ENCODE measurements at regions not wholly inside any gene's neighbourhood (a gene's known extent, or its start where the extent isn't known, plus 50 kb on each side); places are given as distances from the start of the nearest gene placed in this dataset.

DNA sequence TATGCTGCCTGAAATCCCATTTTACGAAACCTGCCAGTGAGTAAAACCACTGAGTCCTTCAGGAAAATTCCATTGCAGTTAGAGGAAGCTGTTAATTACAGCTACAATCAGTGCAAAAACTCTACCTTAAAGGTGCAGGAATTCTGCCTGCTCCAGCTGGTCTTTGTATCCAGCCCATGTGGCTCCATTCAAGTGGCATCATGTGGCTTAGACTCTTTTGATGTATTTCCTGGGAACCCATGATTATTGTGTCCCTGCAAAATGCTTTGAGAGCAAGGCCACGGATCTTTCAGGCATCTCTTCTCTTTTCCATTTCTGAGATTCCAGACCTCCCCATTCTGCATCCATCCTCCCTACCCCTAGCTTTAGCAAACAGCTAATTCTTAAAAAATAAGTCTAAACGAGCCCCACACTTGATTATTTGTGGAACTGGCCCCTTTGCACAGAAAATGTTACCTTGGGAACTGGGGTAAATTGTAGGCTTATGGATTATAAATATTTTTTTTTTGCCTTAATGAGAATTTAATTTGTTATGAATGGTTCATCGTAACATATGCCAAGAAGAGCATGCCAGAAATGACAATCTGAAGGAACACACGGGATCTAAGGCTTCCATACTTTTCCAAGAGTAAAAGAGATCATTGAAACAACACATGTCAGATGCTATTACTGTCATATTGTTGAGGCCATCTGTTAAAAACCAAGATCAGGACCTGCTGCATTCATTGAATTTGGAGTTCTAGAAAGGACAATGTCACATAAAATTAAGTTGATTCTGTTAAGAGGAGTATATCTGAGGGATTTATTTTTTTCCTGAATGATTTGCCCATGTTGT, 144.6 kb downstream of the TPH2 start:
- Histone ChIP-seq H3K4me1 (ENCODE audit: control insufficient read depth, insufficient read depth, low read length) (no peaks in the 10 kb centered on the region), H3K36me3 (ENCODE audit: control insufficient read depth, insufficient read depth, low read length, severe bottlenecking) (no peaks in the 10 kb centered on the region), H3K9ac (ENCODE audit: low read length) (no peak overlapping the region), H3K4me3 (ENCODE audit: low read length) (no peak overlapping the region), H3K27me3 (replicated peaks; ENCODE audit: control insufficient read depth, insufficient read depth, low read length) (no peaks in the 10 kb centered on the region), H3K9me3 (ENCODE audit: control insufficient read depth, low read length) (no peaks in the 10 kb centered on the region)
- DNase-seq (ENCODE audit: low read depth): no peak

DNA sequence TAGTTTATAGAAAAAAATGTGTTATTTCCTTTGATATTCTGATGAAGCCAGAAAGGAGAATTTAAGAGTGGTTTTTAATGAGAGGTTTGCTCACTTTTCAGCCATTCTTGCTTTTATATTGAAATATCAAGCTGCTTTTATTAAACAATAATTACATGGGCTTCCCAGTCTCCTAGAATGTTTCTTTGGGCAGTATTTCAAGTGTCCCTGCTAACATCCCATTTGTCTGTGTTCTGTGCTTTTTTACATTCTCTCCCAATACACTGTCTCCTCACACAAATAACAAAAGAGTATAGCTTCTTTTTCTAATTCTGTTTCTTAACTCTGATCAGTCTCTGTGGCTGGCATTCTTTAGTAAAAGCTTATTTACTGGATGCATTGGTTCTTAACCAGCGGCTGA, 145.4 kb downstream of the TPH2 start:
- no peak overlapping the region for H3K9ac ChIP-seq (ENCODE audit: low read length)
- H3K4me1 ChIP-seq (ENCODE audit: control insufficient read depth, insufficient read depth, low read length): no peaks in the 10 kb centered on the region
- H3K27me3 ChIP-seq (replicated peaks; ENCODE audit: control insufficient read depth, insufficient read depth, low read length): no peaks in the 10 kb centered on the region
- H3K36me3 ChIP-seq (ENCODE audit: control insufficient read depth, insufficient read depth, low read length, severe bottlenecking): no peaks in the 10 kb centered on the region
- DNase-seq (ENCODE audit: low read depth): no peak
- no peaks in the 10 kb centered on the region for H3K9me3 ChIP-seq (ENCODE audit: control insufficient read depth, low read length)
- H3K4me3 ChIP-seq (ENCODE audit: low read length): no peak overlapping the region

DNA sequence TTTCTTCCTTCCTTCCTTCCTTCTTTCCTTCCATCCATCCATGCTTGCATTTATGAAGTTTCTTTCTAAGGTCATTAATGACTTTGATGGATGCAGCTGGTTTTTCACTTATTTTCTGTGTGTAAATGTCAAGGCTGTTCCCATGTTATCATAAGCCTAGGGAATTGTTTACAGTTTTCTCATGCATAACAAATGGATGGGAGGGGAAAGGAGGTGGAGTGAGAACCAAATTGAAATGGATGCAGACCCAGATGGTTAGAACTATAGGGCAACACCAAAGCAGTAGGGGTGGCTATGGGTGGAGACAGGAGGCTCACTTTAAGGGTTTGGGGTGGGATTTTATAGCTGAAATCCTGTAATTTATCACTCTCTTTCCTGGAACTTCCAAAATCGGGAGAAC, 146.2 kb downstream of the TPH2 start:
- DNase-seq (ENCODE audit: low read depth): no peak
- Histone ChIP-seq H3K4me1 (ENCODE audit: control insufficient read depth, insufficient read depth, low read length) (no peaks in the 10 kb centered on the region), H3K27me3 (replicated peaks; ENCODE audit: control insufficient read depth, insufficient read depth, low read length) (no peaks in the 10 kb centered on the region), H3K9me3 (ENCODE audit: control insufficient read depth, low read length) (no peaks in the 10 kb centered on the region), H3K4me3 (ENCODE audit: low read length) (no peak overlapping the region), H3K9ac (ENCODE audit: low read length) (no peak overlapping the region), H3K36me3 (ENCODE audit: control insufficient read depth, insufficient read depth, low read length, severe bottlenecking) (no peaks in the 10 kb centered on the region)

DNA sequence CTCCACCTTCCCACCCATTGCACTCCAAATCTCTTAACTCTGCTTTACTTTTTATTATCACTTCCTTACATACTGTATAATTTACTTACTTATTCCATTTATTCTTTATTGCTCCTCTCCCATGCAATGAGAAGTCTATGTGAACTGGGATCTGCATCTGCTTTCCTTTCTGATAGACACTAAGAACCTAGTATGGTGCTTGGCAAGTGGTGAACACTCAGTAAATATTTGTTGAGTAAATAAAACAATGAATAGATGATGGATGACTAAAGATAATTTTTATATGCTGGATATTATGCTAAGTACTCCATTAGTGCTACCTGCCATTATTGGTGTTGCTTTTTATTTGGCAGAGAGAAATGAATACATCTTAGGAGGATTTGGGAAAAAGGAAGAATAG, 151.0 kb downstream of the TPH2 start:
- no peaks in the 10 kb centered on the region for H3K27me3 ChIP-seq (replicated peaks; ENCODE audit: control insufficient read depth, insufficient read depth, low read length)
- no peak for DNase-seq (ENCODE audit: low read depth)
- H3K9me3 ChIP-seq (ENCODE audit: control insufficient read depth, low read length): peaks cover 13% of the 10 kb centered on the region
- no peak overlapping the region for H3K9ac ChIP-seq (ENCODE audit: low read length)
- no peak overlapping the region for H3K4me3 ChIP-seq (ENCODE audit: low read length)
- no peaks in the 10 kb centered on the region for H3K4me1 ChIP-seq (ENCODE audit: control insufficient read depth, insufficient read depth, low read length)
- H3K36me3 ChIP-seq (ENCODE audit: control insufficient read depth, insufficient read depth, low read length, severe bottlenecking): no peaks in the 10 kb centered on the region

DNA sequence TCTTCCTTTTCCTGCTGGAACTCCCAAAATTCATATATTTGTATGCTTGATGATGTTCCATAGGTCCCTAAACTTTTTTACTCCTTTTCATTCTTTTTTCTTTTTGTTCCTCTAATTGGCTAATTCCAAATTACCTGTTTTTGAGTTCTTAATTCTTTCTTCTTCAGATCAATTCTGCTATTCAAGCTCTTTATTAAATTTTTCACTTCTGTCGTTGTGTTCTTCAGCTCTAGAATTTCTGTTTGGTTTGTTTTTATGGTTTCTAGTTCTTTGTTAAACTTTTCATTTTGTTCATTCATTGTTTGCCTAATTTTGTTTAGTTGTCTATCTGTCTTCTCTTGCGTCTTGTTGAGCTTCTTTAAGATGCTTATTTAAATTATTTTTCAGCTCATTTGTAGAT, 154.8 kb downstream of the TPH2 start:
- Histone ChIP-seq H3K4me1 (ENCODE audit: control insufficient read depth, insufficient read depth, low read length) (no peaks in the 10 kb centered on the region), H3K9me3 (ENCODE audit: control insufficient read depth, low read length) (peaks cover 15% of the 10 kb centered on the region), H3K4me3 (ENCODE audit: low read length) (no peak overlapping the region), H3K36me3 (ENCODE audit: control insufficient read depth, insufficient read depth, low read length, severe bottlenecking) (no peaks in the 10 kb centered on the region), H3K27me3 (replicated peaks; ENCODE audit: control insufficient read depth, insufficient read depth, low read length) (no peaks in the 10 kb centered on the region), H3K9ac (ENCODE audit: low read length) (no peak overlapping the region)
- no peak for DNase-seq (ENCODE audit: low read depth)

DNA sequence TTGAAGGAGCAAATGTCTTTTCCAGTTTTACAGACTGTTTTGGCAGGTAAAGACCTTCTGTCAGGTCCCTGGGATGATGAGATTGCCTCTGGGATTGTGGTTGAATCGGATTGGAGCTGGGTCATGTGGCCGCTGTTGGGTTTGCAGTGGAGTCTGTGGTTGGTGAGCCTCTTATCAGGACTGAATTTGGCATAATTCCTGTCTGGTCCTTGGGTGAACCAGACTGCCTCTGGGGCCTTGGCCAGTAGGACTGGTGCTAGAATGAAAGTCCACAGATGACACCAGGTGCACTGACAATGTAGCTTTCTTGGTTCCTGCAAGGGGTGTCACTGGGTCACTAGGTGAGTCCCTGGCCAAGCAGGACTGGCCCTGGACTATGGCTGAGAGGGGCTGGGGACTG, 155.3 kb downstream of the TPH2 start:
- Histone ChIP-seq H3K9ac (ENCODE audit: low read length) (no peak overlapping the region), H3K9me3 (ENCODE audit: control insufficient read depth, low read length) (peaks cover 15% of the 10 kb centered on the region)
- no peak for DNase-seq (ENCODE audit: low read depth)

DNA sequence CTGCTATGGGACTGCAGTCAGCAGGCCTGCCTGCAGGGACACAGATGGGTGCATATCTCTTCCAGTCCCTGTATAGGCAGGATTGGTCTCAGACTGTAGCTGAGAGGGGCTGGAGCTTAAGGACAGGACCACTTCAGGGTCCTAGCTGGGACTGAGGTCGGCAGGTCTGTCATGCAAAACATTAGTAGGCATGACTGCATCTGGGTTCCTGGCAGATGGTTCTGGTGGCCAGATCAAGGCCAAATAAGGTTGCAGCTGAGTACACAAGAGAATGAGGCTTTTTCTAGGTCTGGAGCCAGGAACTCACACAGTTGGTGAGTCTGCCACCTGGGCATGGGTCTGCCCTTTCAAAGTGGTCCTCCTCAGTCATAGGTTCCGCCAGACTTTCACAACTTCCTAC, 155.8 kb downstream of the TPH2 start:
- H3K4me3 ChIP-seq (ENCODE audit: low read length): no peak overlapping the region
- no peaks in the 10 kb centered on the region for H3K27me3 ChIP-seq (replicated peaks; ENCODE audit: control insufficient read depth, insufficient read depth, low read length)
- no peaks in the 10 kb centered on the region for H3K36me3 ChIP-seq (ENCODE audit: control insufficient read depth, insufficient read depth, low read length, severe bottlenecking)
- no peaks in the 10 kb centered on the region for H3K4me1 ChIP-seq (ENCODE audit: control insufficient read depth, insufficient read depth, low read length)
- peaks cover 15% of the 10 kb centered on the region for H3K9me3 ChIP-seq (ENCODE audit: control insufficient read depth, low read length)
- no peak overlapping the region for H3K9ac ChIP-seq (ENCODE audit: low read length)
- no peak for DNase-seq (ENCODE audit: low read depth)

More for the DNA sequence above, 155.3 kb downstream of the TPH2 start:
- H3K27me3 ChIP-seq (replicated peaks; ENCODE audit: control insufficient read depth, insufficient read depth, low read length): no peaks in the 10 kb centered on the region
- no peak overlapping the region for H3K4me3 ChIP-seq (ENCODE audit: low read length)
- H3K4me1 ChIP-seq (ENCODE audit: control insufficient read depth, insufficient read depth, low read length): no peaks in the 10 kb centered on the region
- no peaks in the 10 kb centered on the region for H3K36me3 ChIP-seq (ENCODE audit: control insufficient read depth, insufficient read depth, low read length, severe bottlenecking)

DNA sequence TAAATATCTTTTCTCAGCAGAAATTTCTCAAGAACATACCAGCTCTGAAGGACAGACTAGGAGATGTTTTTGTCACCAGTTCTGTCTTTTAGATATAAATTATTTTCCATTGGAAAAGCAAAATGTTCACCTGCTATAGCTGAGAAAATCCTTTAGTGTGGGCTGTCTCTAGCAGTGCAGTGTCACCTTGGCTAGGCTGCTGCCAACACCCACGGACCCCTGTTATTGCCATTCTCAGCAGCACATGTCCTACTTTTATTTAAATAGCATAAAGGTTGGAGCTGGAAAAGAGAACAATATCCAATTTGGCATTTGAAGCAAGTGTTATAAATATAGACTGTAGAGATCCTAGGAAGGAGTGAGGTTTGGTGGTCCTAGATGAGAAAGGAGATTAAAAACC, 156.4 kb downstream of the TPH2 start:
- DNase-seq (ENCODE audit: low read depth): no peak
- Histone ChIP-seq H3K4me3 (ENCODE audit: low read length) (no peak overlapping the region), H3K36me3 (ENCODE audit: control insufficient read depth, insufficient read depth, low read length, severe bottlenecking) (no peaks in the 10 kb centered on the region), H3K27me3 (replicated peaks; ENCODE audit: control insufficient read depth, insufficient read depth, low read length) (no peaks in the 10 kb centered on the region), H3K9me3 (ENCODE audit: control insufficient read depth, low read length) (peaks cover 15% of the 10 kb centered on the region), H3K4me1 (ENCODE audit: control insufficient read depth, insufficient read depth, low read length) (no peaks in the 10 kb centered on the region), H3K9ac (ENCODE audit: low read length) (no peak overlapping the region)

DNA sequence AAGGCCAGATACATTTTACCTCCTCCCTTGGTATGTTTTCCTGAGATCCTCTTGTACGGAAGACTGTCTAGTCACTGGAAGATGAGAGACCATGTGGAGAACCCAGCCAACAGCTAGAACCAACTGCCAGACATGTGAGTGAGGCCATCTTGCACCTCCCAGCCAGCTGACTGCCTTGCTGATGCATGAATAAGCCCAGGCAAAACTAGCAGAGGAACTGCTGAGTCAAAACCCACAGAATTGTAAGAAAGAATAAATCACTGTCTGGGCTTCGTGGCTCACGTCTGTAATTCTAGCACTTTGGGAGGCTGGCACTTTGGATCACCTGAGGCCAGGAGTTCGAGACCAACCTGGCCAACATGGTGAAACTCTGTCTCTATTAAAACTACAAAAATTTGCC, 160.0 kb downstream of the TPH2 start:
- Histone ChIP-seq H3K9me3 (ENCODE audit: control insufficient read depth, low read length) (peaks cover 3% of the 10 kb centered on the region), H3K36me3 (ENCODE audit: control insufficient read depth, insufficient read depth, low read length, severe bottlenecking) (no peaks in the 10 kb centered on the region), H3K9ac (ENCODE audit: low read length) (no peak overlapping the region), H3K4me1 (ENCODE audit: control insufficient read depth, insufficient read depth, low read length) (no peaks in the 10 kb centered on the region), H3K27me3 (replicated peaks; ENCODE audit: control insufficient read depth, insufficient read depth, low read length) (no peaks in the 10 kb centered on the region), H3K4me3 (ENCODE audit: low read length) (no peak overlapping the region)
- no peak for DNase-seq (ENCODE audit: low read depth)

DNA sequence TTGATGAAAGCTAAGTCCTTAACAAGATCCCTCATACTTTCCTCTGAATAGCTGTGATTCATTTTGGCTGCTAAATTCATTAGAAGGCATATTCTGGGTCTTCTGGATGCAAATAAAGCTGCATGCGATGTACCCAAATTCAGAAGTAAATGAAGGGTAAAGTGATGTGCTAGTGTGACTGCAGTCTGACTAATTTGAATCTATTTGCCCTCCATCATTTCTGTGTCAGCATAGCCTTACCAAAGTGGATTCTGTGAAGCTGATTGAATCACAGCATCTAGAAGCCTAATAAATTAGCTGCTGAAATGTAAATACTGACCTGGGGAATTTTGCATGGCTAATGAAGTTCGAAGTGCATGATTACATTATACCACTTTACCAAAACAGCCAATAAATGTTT, 162.2 kb downstream of the TPH2 start:
- H3K36me3 ChIP-seq (ENCODE audit: control insufficient read depth, insufficient read depth, low read length, severe bottlenecking): no peaks in the 10 kb centered on the region
- no peaks in the 10 kb centered on the region for H3K9me3 ChIP-seq (ENCODE audit: control insufficient read depth, low read length)
- DNase-seq (ENCODE audit: low read depth): no peak
- H3K27me3 ChIP-seq (replicated peaks; ENCODE audit: control insufficient read depth, insufficient read depth, low read length): no peaks in the 10 kb centered on the region
- no peaks in the 10 kb centered on the region for H3K4me1 ChIP-seq (ENCODE audit: control insufficient read depth, insufficient read depth, low read length)
- no peak overlapping the region for H3K4me3 ChIP-seq (ENCODE audit: low read length)
- H3K9ac ChIP-seq (ENCODE audit: low read length): no peak overlapping the region

DNA sequence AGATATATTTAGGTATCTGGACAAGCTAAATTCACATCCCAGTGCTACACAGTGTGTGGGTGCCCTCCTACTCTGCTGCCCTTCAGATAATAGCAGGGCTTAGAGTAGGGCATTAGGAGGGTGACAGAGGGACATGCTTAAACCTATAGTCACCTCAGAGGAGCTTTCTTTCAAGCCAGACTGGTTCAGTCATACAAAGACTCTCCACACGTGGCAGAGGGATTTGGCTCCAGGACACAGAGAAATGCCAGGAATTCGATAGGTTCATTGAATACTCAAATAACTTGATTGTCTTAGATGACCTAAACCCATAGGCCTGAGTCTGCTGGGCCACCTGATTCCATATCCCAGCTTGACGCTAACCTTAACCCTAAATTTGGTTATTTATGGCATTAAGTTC, 163.5 kb downstream of the TPH2 start:
- no peaks in the 10 kb centered on the region for H3K36me3 ChIP-seq (ENCODE audit: control insufficient read depth, insufficient read depth, low read length, severe bottlenecking)
- H3K4me1 ChIP-seq (ENCODE audit: control insufficient read depth, insufficient read depth, low read length): no peaks in the 10 kb centered on the region
- no peak overlapping the region for H3K4me3 ChIP-seq (ENCODE audit: low read length)
- DNase-seq (ENCODE audit: low read depth): no peak
- H3K9me3 ChIP-seq (ENCODE audit: control insufficient read depth, low read length): no peaks in the 10 kb centered on the region
- no peak overlapping the region for H3K9ac ChIP-seq (ENCODE audit: low read length)
- H3K27me3 ChIP-seq (replicated peaks; ENCODE audit: control insufficient read depth, insufficient read depth, low read length): no peaks in the 10 kb centered on the region

DNA sequence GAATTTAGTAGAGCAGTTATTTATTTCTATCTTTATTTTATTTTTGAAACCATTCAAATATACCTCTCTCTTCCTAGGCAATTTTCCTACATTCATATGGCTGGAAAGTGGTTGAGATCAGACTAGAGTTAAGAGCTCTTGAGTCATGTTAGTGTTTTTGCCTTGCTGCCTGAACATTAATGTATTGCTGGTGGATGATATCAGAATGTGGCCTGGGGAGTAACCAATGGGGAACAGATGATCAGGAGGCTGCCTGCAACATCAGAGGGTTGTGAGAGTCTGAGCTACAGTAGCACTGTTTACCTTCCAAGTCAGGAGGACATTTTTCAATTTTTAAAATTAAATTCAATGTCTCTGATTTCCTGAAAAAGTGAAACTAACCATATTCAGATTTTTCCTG, 166.3 kb upstream of the TRHDE start:
- no peak for DNase-seq (ENCODE audit: low read depth)
- no peaks in the 10 kb centered on the region for H3K27me3 ChIP-seq (replicated peaks; ENCODE audit: control insufficient read depth, insufficient read depth, low read length)
- H3K36me3 ChIP-seq (ENCODE audit: control insufficient read depth, insufficient read depth, low read length, severe bottlenecking): no peaks in the 10 kb centered on the region
- no peak overlapping the region for H3K9ac ChIP-seq (ENCODE audit: low read length)
- H3K4me1 ChIP-seq (ENCODE audit: control insufficient read depth, insufficient read depth, low read length): no peaks in the 10 kb centered on the region
- no peaks in the 10 kb centered on the region for H3K9me3 ChIP-seq (ENCODE audit: control insufficient read depth, low read length)
- no peak overlapping the region for H3K4me3 ChIP-seq (ENCODE audit: low read length)

Data from adipocyte (in vitro differentiated cells).